SK-N-SH (cell line): ENCODE measurements at regions not wholly inside any gene's neighbourhood (a gene's known extent, or its start where the extent isn't known, plus 50 kb on each side); places are given as distances from the start of the nearest gene placed in this dataset.
A peak's percentile ranks its signal among the peaks of the same experiment; 100 is the strongest.

Experiments
- CTCF ChIA-PET: fragments of 300-600, 350-600 bp; formaldehyde crosslinking; extraction: SDS; loops from one replicate; lab custom pipeline; 2021; lab: Yijun Ruan, JAX
- POLR2A ChIA-PET: fragments of 350-600 bp; sonication (Branson Sonifier 250); formaldehyde crosslinking; extraction: SDS; loops from one replicate; lab custom pipeline; 2020; ENCODE audit warnings: antibody characterized with exemption, inconsistent platforms; lab: Yijun Ruan, JAX
- DNase-seq: peaks from one replicate; pipeline ENCODE4 v3.0.0; 2012
- H2AFZ ChIP-seq: fragments of 200-600 bp; sonication (generic); 2 replicates; pipeline ENCODE4 v1.8.1; 2016; ENCODE audit warnings: antibody characterized with exemption, mild to moderate bottlenecking, low read depth
- H3F3A ChIP-seq: fragments of 200-600 bp; sonication (generic); replicated peaks from 2 replicates; pipeline ENCODE3; 2016; ENCODE audit warnings: antibody characterized with exemption, mild to moderate bottlenecking; ENCODE audit not compliant: insufficient read depth
- H3K27ac ChIP-seq, 2 experiments: fragments of 200-500 bp in 1 of 2; fragments of 200-600 bp in 1 of 2; sonication (Bioruptor generic) in 1 of 2; sonication (generic), shearing (Covaris generic) in 1 of 2; 2 replicates each; pipeline versions ENCODE4 v1.5.1 to v1.6.1; 2014 to 2016; ENCODE audit warnings: low read depth in 2 of 2, inconsistent platforms in 1 of 2, low read length in 1 of 2, mild to moderate bottlenecking in 1 of 2, mixed read lengths in 1 of 2
- H3K27me3 ChIP-seq: fragments of 200-600 bp; sonication (generic), shearing (Covaris generic); 2 replicates; pipeline ENCODE4 v1.6.1; 2016; ENCODE audit warnings: mixed run types; ENCODE audit not compliant: insufficient read depth
- H3K36me3 ChIP-seq, 2 experiments: fragments of 200-500 bp in 1 of 2; fragments of 200-600 bp in 1 of 2; sonication (Bioruptor generic) in 1 of 2; sonication (generic) in 1 of 2; replicated peaks in 1 of 2; 2 replicates each; pipeline versions ENCODE3 to v1.5.1; 2014 to 2016; ENCODE audit warnings: low read length in 1 of 2, mild to moderate bottlenecking in 1 of 2; ENCODE audit not compliant: insufficient read depth in 2 of 2, control insufficient read depth in 1 of 2
- H3K4me1 ChIP-seq, 2 experiments: fragments of 200-500 bp in 1 of 2; fragments of 200-600 bp in 1 of 2; sonication (Bioruptor generic) in 1 of 2; sonication (generic), shearing (Covaris generic) in 1 of 2; 2 replicates each; pipeline versions ENCODE4 v1.5.1 to v1.6.1; 2014 to 2016; ENCODE audit warnings: low read depth in 1 of 2, low read length in 1 of 2, mixed run types in 1 of 2; ENCODE audit not compliant: insufficient read depth in 2 of 2, control insufficient read depth in 1 of 2
- H3K4me2 ChIP-seq: fragments of 200-600 bp; sonication (generic), shearing (Covaris generic); 2 replicates; pipeline ENCODE4 v1.6.1; 2017; ENCODE audit warnings: mixed run types
- H3K4me3 ChIP-seq, 2 experiments: fragments of 200-500 bp in 1 of 2; fragments of 200-600 bp in 1 of 2; sonication (Bioruptor generic) in 1 of 2; sonication (generic), shearing (Covaris generic) in 1 of 2; 2 replicates each; pipeline versions ENCODE4 v1.5.1 to v1.8.1; 2014 to 2016; ENCODE audit warnings: low read depth in 2 of 2, inconsistent platforms in 1 of 2, low read length in 1 of 2, mild to moderate bottlenecking in 1 of 2, mixed read lengths in 1 of 2, moderate library complexity in 1 of 2
- H3K79me2 ChIP-seq: fragments of 200-600 bp; sonication (generic); 2 replicates; pipeline ENCODE4 v1.8.1; 2017; ENCODE audit warnings: mild to moderate bottlenecking; ENCODE audit not compliant: insufficient read depth
- H3K9ac ChIP-seq: fragments of 200-600 bp; sonication (generic); 2 replicates; pipeline ENCODE4 v1.6.1; 2017; ENCODE audit warnings: mixed run types
- H3K9me2 ChIP-seq: fragments of 200-600 bp; sonication (generic); 2 replicates; pipeline ENCODE4 v1.6.1; 2017; ENCODE audit warnings: mixed run types
- H3K9me3 ChIP-seq: fragments of 200-600 bp; sonication (generic); 2 replicates; pipeline ENCODE4 v1.6.1; 2017; ENCODE audit warnings: mixed run types, mild to moderate bottlenecking, moderate library complexity
- H4K20me1 ChIP-seq: fragments of 200-600 bp; sonication (generic); 2 replicates; pipeline ENCODE4 v1.6.1; 2017; ENCODE audit warnings: mild to moderate bottlenecking, mixed run types; ENCODE audit not compliant: insufficient read depth
- EP300 ChIP-seq, 2 experiments: IDR thresholded peaks; 2 replicates each; pipeline versions ENCODE4 v1.4.0 to v1.6.1; 2012; ENCODE audit warnings: borderline replicate concordance in 1 of 2, low read depth in 1 of 2, low read length in 1 of 2
- EZH2phosphoT487 ChIP-seq: fragments of 200-600 bp; sonication (generic); IDR thresholded peaks from 2 replicates; pipeline ENCODE4 v1.6.1; 2017; ENCODE audit warnings: low read depth, mixed run types, mild to moderate bottlenecking, antibody characterized with exemption, moderate library complexity, borderline replicate concordance
- JUND ChIP-seq: IDR thresholded peaks from 2 replicates; pipeline ENCODE4 v1.4.0; 2012
- NRF1 ChIP-seq: IDR thresholded peaks from 2 replicates; pipeline ENCODE4 v1.6.1; 2012; ENCODE audit warnings: low read depth, mild to moderate bottlenecking, low read length
- POLR2AphosphoS5 ChIP-seq: IDR thresholded peaks from 2 replicates; pipeline ENCODE4 v1.6.1; 2012; ENCODE audit warnings: low read depth, low read length
- RFX5 ChIP-seq: IDR thresholded peaks from 2 replicates; pipeline ENCODE4 v1.6.1; 2012; ENCODE audit warnings: mild to moderate bottlenecking, improper control_type of control experiment, low read length
- RXRA ChIP-seq: IDR thresholded peaks from 2 replicates; pipeline ENCODE4 v1.4.0; 2012; ENCODE audit warnings: low read depth, mild to moderate bottlenecking, borderline replicate concordance
- TCF12 ChIP-seq: IDR thresholded peaks from 2 replicates; pipeline ENCODE4 v1.4.0; 2012
- TEAD4 ChIP-seq: IDR thresholded peaks from 2 replicates; pipeline ENCODE4 v1.4.0; 2012; ENCODE audit warnings: mild to moderate bottlenecking, borderline replicate concordance; ENCODE audit not compliant: insufficient read depth
- WGBS: methylation state at CpG from one replicate; pipeline ENCODE4 v1.1.6; 2017; ENCODE audit warnings: low lambda C conversion rate; 5-methylcytosine and 5-hydroxymethylcytosine counted together
- TF ChIP-seq, protein P1 (sequence below): IDR thresholded peaks from 2 replicates; pipeline ENCODE4 v1.4.0; 2012; ENCODE audit warnings: low read depth, borderline replicate concordance
- TF ChIP-seq, protein P2 (sequence below): IDR thresholded peaks from 2 replicates; pipeline ENCODE4 v1.4.0; 2012; ENCODE audit warnings: low read depth, borderline replicate concordance
- TF ChIP-seq, protein P3 (sequence below): fragments of 200-600 bp; sonication (generic); IDR thresholded peaks from 2 replicates; pipeline ENCODE4 v1.6.1; 2017; ENCODE audit warnings: antibody characterized with exemption, mild to moderate bottlenecking, moderate library complexity
- TF ChIP-seq, protein P4 (sequence below): IDR thresholded peaks from 2 replicates; pipeline ENCODE4; 2012

DNA sequence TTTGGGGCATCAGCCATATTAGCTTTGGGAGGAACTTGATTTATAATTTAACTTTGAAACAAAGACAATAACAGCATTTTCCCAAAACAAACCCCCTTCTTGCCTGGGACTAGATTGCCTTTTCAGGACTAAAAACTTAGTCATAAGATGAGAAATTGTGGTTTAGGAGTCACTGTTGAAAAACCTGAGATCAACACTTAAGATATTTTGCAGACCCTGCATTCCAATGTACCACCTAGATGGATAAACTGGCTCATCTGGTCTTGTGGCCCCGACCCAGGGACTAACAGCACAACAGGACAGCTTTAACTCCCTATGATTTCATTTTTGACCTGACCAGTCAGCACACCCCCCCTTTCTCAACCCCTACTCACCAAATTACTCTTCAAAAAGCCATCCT is 1165.4 kb downstream of the XPNPEP1 start (continued):
- TF ChIP-seq, protein P1, sequence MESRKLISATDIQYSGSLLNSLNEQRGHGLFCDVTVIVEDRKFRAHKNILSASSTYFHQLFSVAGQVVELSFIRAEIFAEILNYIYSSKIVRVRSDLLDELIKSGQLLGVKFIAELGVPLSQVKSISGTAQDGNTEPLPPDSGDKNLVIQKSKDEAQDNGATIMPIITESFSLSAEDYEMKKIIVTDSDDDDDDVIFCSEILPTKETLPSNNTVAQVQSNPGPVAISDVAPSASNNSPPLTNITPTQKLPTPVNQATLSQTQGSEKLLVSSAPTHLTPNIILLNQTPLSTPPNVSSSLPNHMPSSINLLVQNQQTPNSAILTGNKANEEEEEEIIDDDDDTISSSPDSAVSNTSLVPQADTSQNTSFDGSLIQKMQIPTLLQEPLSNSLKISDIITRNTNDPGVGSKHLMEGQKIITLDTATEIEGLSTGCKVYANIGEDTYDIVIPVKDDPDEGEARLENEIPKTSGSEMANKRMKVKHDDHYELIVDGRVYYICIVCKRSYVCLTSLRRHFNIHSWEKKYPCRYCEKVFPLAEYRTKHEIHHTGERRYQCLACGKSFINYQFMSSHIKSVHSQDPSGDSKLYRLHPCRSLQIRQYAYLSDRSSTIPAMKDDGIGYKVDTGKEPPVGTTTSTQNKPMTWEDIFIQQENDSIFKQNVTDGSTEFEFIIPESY, result no peak
- TF ChIP-seq, protein P2, sequence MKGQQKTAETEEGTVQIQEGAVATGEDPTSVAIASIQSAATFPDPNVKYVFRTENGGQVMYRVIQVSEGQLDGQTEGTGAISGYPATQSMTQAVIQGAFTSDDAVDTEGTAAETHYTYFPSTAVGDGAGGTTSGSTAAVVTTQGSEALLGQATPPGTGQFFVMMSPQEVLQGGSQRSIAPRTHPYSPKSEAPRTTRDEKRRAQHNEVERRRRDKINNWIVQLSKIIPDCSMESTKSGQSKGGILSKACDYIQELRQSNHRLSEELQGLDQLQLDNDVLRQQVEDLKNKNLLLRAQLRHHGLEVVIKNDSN, result no peak
- TF ChIP-seq RXRA (no peak), RFX5 (no peak)
- TF ChIP-seq, protein P3, sequence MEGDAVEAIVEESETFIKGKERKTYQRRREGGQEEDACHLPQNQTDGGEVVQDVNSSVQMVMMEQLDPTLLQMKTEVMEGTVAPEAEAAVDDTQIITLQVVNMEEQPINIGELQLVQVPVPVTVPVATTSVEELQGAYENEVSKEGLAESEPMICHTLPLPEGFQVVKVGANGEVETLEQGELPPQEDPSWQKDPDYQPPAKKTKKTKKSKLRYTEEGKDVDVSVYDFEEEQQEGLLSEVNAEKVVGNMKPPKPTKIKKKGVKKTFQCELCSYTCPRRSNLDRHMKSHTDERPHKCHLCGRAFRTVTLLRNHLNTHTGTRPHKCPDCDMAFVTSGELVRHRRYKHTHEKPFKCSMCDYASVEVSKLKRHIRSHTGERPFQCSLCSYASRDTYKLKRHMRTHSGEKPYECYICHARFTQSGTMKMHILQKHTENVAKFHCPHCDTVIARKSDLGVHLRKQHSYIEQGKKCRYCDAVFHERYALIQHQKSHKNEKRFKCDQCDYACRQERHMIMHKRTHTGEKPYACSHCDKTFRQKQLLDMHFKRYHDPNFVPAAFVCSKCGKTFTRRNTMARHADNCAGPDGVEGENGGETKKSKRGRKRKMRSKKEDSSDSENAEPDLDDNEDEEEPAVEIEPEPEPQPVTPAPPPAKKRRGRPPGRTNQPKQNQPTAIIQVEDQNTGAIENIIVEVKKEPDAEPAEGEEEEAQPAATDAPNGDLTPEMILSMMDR, result no peak

DNA sequence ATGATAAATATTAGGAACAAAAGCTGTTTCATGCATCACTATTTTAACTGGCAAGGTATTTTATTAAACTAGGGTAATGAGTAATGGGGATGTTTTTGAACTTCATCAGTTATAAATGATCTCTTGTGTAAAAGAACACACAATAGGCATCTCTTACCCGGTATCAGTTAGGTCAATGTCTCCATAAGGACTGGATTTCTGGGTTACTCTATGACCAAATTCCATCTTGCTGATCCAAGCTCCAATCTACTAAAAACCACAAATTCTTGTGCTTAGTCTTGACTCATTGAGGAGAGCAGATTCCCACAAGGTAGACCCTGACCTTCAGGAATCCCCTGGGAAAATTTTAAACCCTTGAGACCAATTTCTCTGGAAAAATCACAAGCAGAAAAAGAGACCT is 1167.7 kb downstream of the XPNPEP1 start:
- Histone ChIP-seq H3K9me3 (no peaks in the 10 kb centered on the region), H3K79me2 (no peaks in the 10 kb centered on the region), H3F3A (peaks cover 7% of the 10 kb centered on the region), H3K36me3 (no peaks in the 10 kb centered on the region)
- DNase-seq, result no peak
- TF ChIP-seq TEAD4 (no peak), JUND (0 out of 2 replicates have a peak, but pooled peaks have one; percentile 5)
- TF ChIP-seq, all 33 proteins: peak for 1
- CTCF ChIA-PET, result no interaction called here
- H3K4me1 ChIP-seq, result no peaks in the 10 kb centered on the region
- no peak overlapping the region for H3K9ac ChIP-seq
- H3K4me2 ChIP-seq, result no peak overlapping the region
- H3K4me3 ChIP-seq, result no peak overlapping the region
- no peaks in the 10 kb centered on the region for H3K27me3 ChIP-seq
- POLR2A ChIA-PET, result no interaction called here
- no peaks in the 10 kb centered on the region for H4K20me1 ChIP-seq
- H3K9me2 ChIP-seq, result no peaks in the 10 kb centered on the region
- 33% methylated on average over 1 of the region's 1 CpG for WGBS
- no peak overlapping the region for H2AFZ ChIP-seq
- H3K27ac ChIP-seq, result peak overlapping the region in 1 of 2 experiments; percentile 54; a peak in 2 of 4 replicates

DNA sequence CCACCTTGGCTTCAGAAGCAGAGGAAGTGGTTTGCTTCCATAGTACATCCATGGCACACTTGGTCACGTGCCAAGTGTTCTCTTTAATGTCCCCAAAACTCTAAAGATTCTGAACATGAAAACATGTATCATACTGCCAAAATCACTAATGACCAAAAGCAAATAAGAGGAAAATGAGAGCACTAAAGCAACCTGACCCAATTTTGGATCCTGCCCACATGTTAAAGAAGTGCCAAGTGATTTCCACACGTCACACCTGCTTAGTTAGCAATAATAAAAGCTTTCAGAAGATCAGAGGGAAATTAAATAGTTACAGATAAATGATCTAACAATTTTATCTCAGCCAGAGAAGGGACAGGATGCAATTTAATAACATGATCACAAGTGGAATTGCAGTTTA is 1170.0 kb downstream of the XPNPEP1 start:
- ChIA-PET CTCF (interaction anchor here (0.7 kb wide), 1 partner anchor 228 kb away, joined by 3 read pairs; no protein-coding TSS in a partner anchor), POLR2A (no interaction called here)
- H3K4me3 ChIP-seq, result no peak overlapping the region
- no peaks in the 10 kb centered on the region for H3K27me3 ChIP-seq
- peaks cover 7% of the 10 kb centered on the region for H3F3A ChIP-seq
- H4K20me1 ChIP-seq, result no peaks in the 10 kb centered on the region
- no peaks in the 10 kb centered on the region for H3K4me1 ChIP-seq
- WGBS, result 36% methylated on average over 2 of the region's 2 CpGs
- TF ChIP-seq NRF1 (no peak), EP300 (IDR thresholded peaks at IDR 0.05; ENCODE audit: borderline replicate concordance in 1 of 2, low read depth in 1 of 2, low read length in 1 of 2) (no peak), EZH2phosphoT487 (no peak), TCF12 (no peak), POLR2AphosphoS5 (no peak), JUND (no peak)
- TF ChIP-seq, protein P4, sequence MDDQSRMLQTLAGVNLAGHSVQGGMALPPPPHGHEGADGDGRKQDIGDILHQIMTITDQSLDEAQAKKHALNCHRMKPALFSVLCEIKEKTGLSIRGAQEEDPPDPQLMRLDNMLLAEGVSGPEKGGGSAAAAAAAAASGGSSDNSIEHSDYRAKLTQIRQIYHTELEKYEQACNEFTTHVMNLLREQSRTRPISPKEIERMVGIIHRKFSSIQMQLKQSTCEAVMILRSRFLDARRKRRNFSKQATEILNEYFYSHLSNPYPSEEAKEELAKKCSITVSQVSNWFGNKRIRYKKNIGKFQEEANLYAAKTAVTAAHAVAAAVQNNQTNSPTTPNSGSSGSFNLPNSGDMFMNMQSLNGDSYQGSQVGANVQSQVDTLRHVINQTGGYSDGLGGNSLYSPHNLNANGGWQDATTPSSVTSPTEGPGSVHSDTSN, result no peak
- TF ChIP-seq, protein P1, result no peak
- H3K27ac ChIP-seq, result no peak overlapping the region
- H3K79me2 ChIP-seq, result no peaks in the 10 kb centered on the region
- no peaks in the 10 kb centered on the region for H3K9me3 ChIP-seq
- H3K36me3 ChIP-seq, result no peaks in the 10 kb centered on the region
- DNase-seq, result no peak
- no peak overlapping the region for H2AFZ ChIP-seq
- H3K9me2 ChIP-seq, result no peaks in the 10 kb centered on the region
- no peak overlapping the region for H3K9ac ChIP-seq
- H3K4me2 ChIP-seq, result no peak overlapping the region
